ENCODE measurements at regions not wholly inside any gene's neighbourhood (a gene's known extent, or its start where the extent isn't known, plus 50 kb on each side); places are given as distances from the start of the nearest gene placed in this dataset.

DNA sequence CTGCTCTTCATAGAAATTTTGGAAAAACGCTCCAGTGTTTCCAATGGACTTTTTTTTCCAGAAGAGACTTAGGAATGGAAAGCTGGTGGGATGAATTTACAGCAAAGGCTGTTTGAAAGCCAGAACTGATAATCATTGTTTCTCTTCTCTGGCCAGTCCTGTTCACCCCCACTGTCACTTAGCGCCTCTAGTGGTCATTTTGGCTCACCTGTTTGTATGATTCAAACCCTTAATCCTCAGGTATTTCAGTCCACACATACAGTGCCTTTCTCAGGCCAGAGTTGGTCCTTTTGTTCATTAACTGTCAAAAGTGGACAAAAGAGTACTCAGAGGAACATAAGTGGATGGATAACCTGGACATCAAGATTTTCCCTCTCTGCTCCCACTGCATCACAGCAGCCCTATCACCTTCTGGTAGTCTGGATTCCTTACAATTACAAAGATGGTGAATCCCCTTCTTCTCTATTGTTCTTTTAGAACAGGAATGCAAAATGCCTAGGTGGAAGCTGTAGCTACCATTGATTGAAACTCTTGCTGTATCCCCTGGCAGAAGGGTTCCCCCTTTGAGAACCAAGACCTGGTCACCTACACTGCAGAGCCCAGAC, 177.6 kb upstream of the OLFM3 start:
- Mint-ChIP-seq H3K27ac (no peak overlapping the region), H3K36me3 (no peaks in the 10 kb centered on the region), H3K27me3 (no peaks in the 10 kb centered on the region), H3K4me1 (ENCODE audit: unreplicated experiment) (no peaks in the 10 kb centered on the region), H3K4me3 (no peak overlapping the region), H3K9me3 (no peaks in the 10 kb centered on the region)
- no peak for DNase-seq (ENCODE audit: extremely low spot score, unreplicated experiment)
- TF ChIP-seq, protein P1, sequence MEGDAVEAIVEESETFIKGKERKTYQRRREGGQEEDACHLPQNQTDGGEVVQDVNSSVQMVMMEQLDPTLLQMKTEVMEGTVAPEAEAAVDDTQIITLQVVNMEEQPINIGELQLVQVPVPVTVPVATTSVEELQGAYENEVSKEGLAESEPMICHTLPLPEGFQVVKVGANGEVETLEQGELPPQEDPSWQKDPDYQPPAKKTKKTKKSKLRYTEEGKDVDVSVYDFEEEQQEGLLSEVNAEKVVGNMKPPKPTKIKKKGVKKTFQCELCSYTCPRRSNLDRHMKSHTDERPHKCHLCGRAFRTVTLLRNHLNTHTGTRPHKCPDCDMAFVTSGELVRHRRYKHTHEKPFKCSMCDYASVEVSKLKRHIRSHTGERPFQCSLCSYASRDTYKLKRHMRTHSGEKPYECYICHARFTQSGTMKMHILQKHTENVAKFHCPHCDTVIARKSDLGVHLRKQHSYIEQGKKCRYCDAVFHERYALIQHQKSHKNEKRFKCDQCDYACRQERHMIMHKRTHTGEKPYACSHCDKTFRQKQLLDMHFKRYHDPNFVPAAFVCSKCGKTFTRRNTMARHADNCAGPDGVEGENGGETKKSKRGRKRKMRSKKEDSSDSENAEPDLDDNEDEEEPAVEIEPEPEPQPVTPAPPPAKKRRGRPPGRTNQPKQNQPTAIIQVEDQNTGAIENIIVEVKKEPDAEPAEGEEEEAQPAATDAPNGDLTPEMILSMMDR (conservative IDR thresholded peaks at IDR 0.05), result peak; percentile 65

DNA sequence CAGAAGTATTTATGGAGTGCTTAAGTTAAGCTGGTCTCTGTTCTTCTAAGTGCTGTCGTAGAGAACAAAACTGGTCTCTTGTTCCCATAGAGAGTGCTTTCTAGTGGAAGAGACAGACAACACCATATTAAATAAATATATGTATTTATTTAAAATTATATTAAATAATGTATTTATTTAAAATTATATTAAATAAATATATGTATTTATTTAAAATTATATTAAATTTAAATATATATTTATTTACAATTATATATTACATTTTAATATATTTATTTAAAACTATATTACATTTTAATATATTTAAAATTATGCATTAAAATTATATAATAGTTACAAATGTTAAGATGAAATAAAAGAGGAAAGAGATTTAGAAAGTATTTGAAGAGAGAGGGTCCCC, 175.5 kb upstream of the OLFM3 start:
- TF ChIP-seq, protein P1 (conservative IDR thresholded peaks at IDR 0.05), result no peak
- peaks cover 3% of the 10 kb centered on the region for H3K27me3 Mint-ChIP-seq
- no peaks in the 10 kb centered on the region for H3K36me3 Mint-ChIP-seq
- no peaks in the 10 kb centered on the region for H3K9me3 Mint-ChIP-seq
- H3K4me3 Mint-ChIP-seq, result no peak overlapping the region
- DNase-seq (ENCODE audit: extremely low spot score, unreplicated experiment), result no peak
- no peak overlapping the region for H3K27ac Mint-ChIP-seq
- no peaks in the 10 kb centered on the region for H3K4me1 Mint-ChIP-seq (ENCODE audit: unreplicated experiment)

- Mint-ChIP-seq H3K9me3 (no peaks in the 10 kb centered on the region), H3K4me1 (ENCODE audit: unreplicated experiment) (no peaks in the 10 kb centered on the region), H3K4me3 (no peak overlapping the region), H3K27ac (no peak overlapping the region), H3K36me3 (no peaks in the 10 kb centered on the region), H3K27me3 (peaks cover 3% of the 10 kb centered on the region)
- no peak for DNase-seq (ENCODE audit: extremely low spot score, unreplicated experiment)
- TF ChIP-seq, protein P1 (conservative IDR thresholded peaks at IDR 0.05), result no peak
Measured at GRCh38 chr1:102163799-102164198, 167.1 kb upstream of the OLFM3 start.

- H3K27ac Mint-ChIP-seq, result no peak overlapping the region
- no peaks in the 10 kb centered on the region for H3K9me3 Mint-ChIP-seq
Measured at GRCh38 chr1:102151242-102151641, 154.5 kb upstream of the OLFM3 start.

GRCh38 chr1:102120910-102121309, 124.2 kb upstream of the OLFM3 start:
- TF ChIP-seq, protein P1 (conservative IDR thresholded peaks at IDR 0.05), result no peak
- Mint-ChIP-seq H3K27ac (no peak overlapping the region), H3K4me1 (ENCODE audit: unreplicated experiment) (no peaks in the 10 kb centered on the region), H3K36me3 (no peaks in the 10 kb centered on the region), H3K27me3 (no peaks in the 10 kb centered on the region), H3K4me3 (no peak overlapping the region), H3K9me3 (no peaks in the 10 kb centered on the region)
- no peak for DNase-seq (ENCODE audit: extremely low spot score, unreplicated experiment)

More at GRCh38 chr1:102151242-102151641, 154.5 kb upstream of the OLFM3 start:
- no peak for DNase-seq (ENCODE audit: extremely low spot score, unreplicated experiment)
- Mint-ChIP-seq H3K27me3 (no peaks in the 10 kb centered on the region), H3K4me3 (no peak overlapping the region), H3K36me3 (no peaks in the 10 kb centered on the region), H3K4me1 (ENCODE audit: unreplicated experiment) (no peaks in the 10 kb centered on the region)
- TF ChIP-seq, protein P1 (conservative IDR thresholded peaks at IDR 0.05), result no peak

GRCh38 chr1:102118150-102118549, 121.4 kb upstream of the OLFM3 start:
- Mint-ChIP-seq H3K27ac (no peak overlapping the region), H3K27me3 (no peaks in the 10 kb centered on the region), H3K4me1 (ENCODE audit: unreplicated experiment) (no peaks in the 10 kb centered on the region), H3K36me3 (no peaks in the 10 kb centered on the region), H3K4me3 (no peak overlapping the region), H3K9me3 (no peaks in the 10 kb centered on the region)
- DNase-seq (ENCODE audit: extremely low spot score, unreplicated experiment), result no peak
- TF ChIP-seq, protein P1 (conservative IDR thresholded peaks at IDR 0.05), result no peak

All from type B pancreatic cell (in vitro differentiated cells).